HL-60/S4 treated with phorbol 12-myristate 13-acetate at 8.2 ng/mL for 4 days and 3 days (cell line): ENCODE measurements at regions not wholly inside any gene's neighbourhood (a gene's known extent, or its start where the extent isn't known, plus 50 kb on each side); places are given as distances from the start of the nearest gene placed in this dataset.

Experiments
- in situ Hi-C: fragments of 300-500 bp; cut with MboI; formaldehyde crosslinking; loops from 2 replicates; pipeline ENCODE4 v1.15.0; 2022; ENCODE audit warnings: low sequenced_read_pairs

GRCh38 chr11:116115801-116116200 lies 611.6 kb upstream of the CADM1 start:
- in situ Hi-C loops = no loop called here

- in situ Hi-C loops = no loop called here
Observed at GRCh38 chr11:116114198-116114651, 610.0 kb upstream of the CADM1 start.

GRCh38 chr11:116112087-116112935 lies 608.1 kb upstream of the CADM1 start:
- in situ Hi-C loops = no loop called here

- in situ Hi-C loops = no loop called here
Observed at GRCh38 chr11:116111546-116111945, 607.3 kb upstream of the CADM1 start.

GRCh38 chr11:116110802-116111201 lies 606.6 kb upstream of the CADM1 start:
- in situ Hi-C loops = no loop called here

- in situ Hi-C loops = no loop called here
Observed at GRCh38 chr11:116110356-116110755, 606.1 kb upstream of the CADM1 start.

- in situ Hi-C loops = no loop called here
Observed at GRCh38 chr11:116109228-116109627, 605.0 kb upstream of the CADM1 start.

GRCh38 chr11:116108161-116108560 lies 603.9 kb upstream of the CADM1 start:
- in situ Hi-C loops = no loop called here

GRCh38 chr11:116107229-116107628 lies 603.0 kb upstream of the CADM1 start:
- in situ Hi-C loops = no loop called here

GRCh38 chr11:116104498-116105174 lies 600.4 kb upstream of the CADM1 start:
- in situ Hi-C loops = no loop called here

GRCh38 chr11:116101902-116102301 lies 597.7 kb upstream of the CADM1 start:
- in situ Hi-C loops = no loop called here

- in situ Hi-C loops = no loop called here
Observed at GRCh38 chr11:116100016-116100415, 595.8 kb upstream of the CADM1 start.

- in situ Hi-C loops = loop anchor here (25.0 kb wide), 1 partner anchor 762 kb away; no protein-coding TSS in a partner anchor
Observed at GRCh38 chr11:116099541-116099940, 595.3 kb upstream of the CADM1 start.

GRCh38 chr11:116096272-116096995 lies 592.2 kb upstream of the CADM1 start:
- in situ Hi-C loops = loop anchor here (25.0 kb wide), 1 partner anchor 759 kb away; no protein-coding TSS in a partner anchor

- in situ Hi-C loops = loop anchor here (25.0 kb wide), 1 partner anchor 756 kb away; no protein-coding TSS in a partner anchor
Observed at GRCh38 chr11:116093481-116094270, 589.5 kb upstream of the CADM1 start.

- in situ Hi-C loops = loop anchor here (25.0 kb wide), 1 partner anchor 756 kb away; no protein-coding TSS in a partner anchor
Observed at GRCh38 chr11:116093065-116093464, 588.9 kb upstream of the CADM1 start.

- in situ Hi-C loops = loop anchor here (25.0 kb wide), 1 partner anchor 749 kb away; no protein-coding TSS in a partner anchor
Observed at GRCh38 chr11:116086426-116086825, 582.2 kb upstream of the CADM1 start.

GRCh38 chr11:116085031-116085635 lies 580.9 kb upstream of the CADM1 start:
- in situ Hi-C loops = loop anchor here (25.0 kb wide), 1 partner anchor 748 kb away; no protein-coding TSS in a partner anchor

- in situ Hi-C loops = loop anchor here (25.0 kb wide), 1 partner anchor 747 kb away; no protein-coding TSS in a partner anchor
Observed at GRCh38 chr11:116084511-116084910, 580.3 kb upstream of the CADM1 start.

GRCh38 chr11:116082256-116082655 lies 578.0 kb upstream of the CADM1 start:
- in situ Hi-C loops = loop anchor here (25.0 kb wide), 1 partner anchor 745 kb away; no protein-coding TSS in a partner anchor
